Karpas-422 (cell line): ENCODE measurements at regions not wholly inside any gene's neighbourhood (a gene's known extent, or its start where the extent isn't known, plus 50 kb on each side); places are given as distances from the start of the nearest gene placed in this dataset.
"Not testable (repeated sequence)": the region's sequence is repeated elsewhere in the genome, so short reads cannot be mapped to it uniquely, and the experiment has no call there.

Source experiments
- DNase-seq: peaks from one replicate; pipeline ENCODE4 v3.0.0-alpha.2; 2015
- H2AFZ ChIP-seq: fragments of 200-600 bp; sonication (generic); 2 replicates; pipeline ENCODE4 v1.6.1; 2014; ENCODE audit warnings: antibody characterized with exemption, low read length, mixed read lengths
- H3K27ac ChIP-seq: fragments of 200-600 bp; sonication (generic); 2 replicates; pipeline ENCODE4 v1.5.1; 2014; ENCODE audit warnings: mild to moderate bottlenecking, low read length, moderate library complexity
- H3K27me3 ChIP-seq: fragments of 200-600 bp; sonication (generic); 2 replicates; pipeline ENCODE4 v1.6.1; 2014; ENCODE audit warnings: low read length, mixed read lengths
- H3K36me3 ChIP-seq: fragments of 200-600 bp; sonication (generic); 2 replicates; pipeline ENCODE4 v1.6.1; 2014; ENCODE audit warnings: low read length, mixed read lengths; ENCODE audit not compliant: insufficient read depth
- H3K4me1 ChIP-seq: fragments of 200-600 bp; sonication (generic); 2 replicates; pipeline ENCODE4 v1.6.1; 2014; ENCODE audit warnings: mild to moderate bottlenecking, low read length, mixed read lengths
- H3K4me2 ChIP-seq: fragments of 200-600 bp; sonication (generic); 2 replicates; pipeline ENCODE4 v1.6.1; 2014; ENCODE audit warnings: low read length, low read depth, mild to moderate bottlenecking; ENCODE audit not compliant: poor library complexity, severe bottlenecking
- H3K4me3 ChIP-seq: fragments of 200-600 bp; sonication (generic); 2 replicates; pipeline ENCODE4 v1.5.1; 2014; ENCODE audit warnings: mild to moderate bottlenecking, antibody characterized with exemption, low read length, mixed read lengths
- H3K79me2 ChIP-seq: fragments of 200-600 bp; sonication (generic); 2 replicates; pipeline ENCODE4 v1.6.1; 2014; ENCODE audit warnings: mild to moderate bottlenecking, low read length, mixed read lengths
- H3K9ac ChIP-seq: fragments of 200-600 bp; sonication (generic); 2 replicates; pipeline ENCODE4 v1.6.0; 2014; ENCODE audit warnings: low read length
- H3K9me2 ChIP-seq: fragments of 200-600 bp; sonication (generic), shearing (Covaris generic); replicated peaks from 2 replicates; pipeline ENCODE4 v1.6.0; 2014; ENCODE audit warnings: mild to moderate bottlenecking, low read length, moderate library complexity; ENCODE audit not compliant: insufficient read depth
- H3K9me3 ChIP-seq: fragments of 300-700, 200-600 bp; sonication (generic); 2 replicates; pipeline ENCODE4 v1.6.1; 2014; ENCODE audit warnings: low read length, mixed read lengths
- H4K20me1 ChIP-seq: fragments of 200-600 bp; sonication (generic); 2 replicates; pipeline ENCODE4 v1.6.1; 2014; ENCODE audit warnings: mild to moderate bottlenecking, antibody characterized with exemption, low read length, low read depth; ENCODE audit not compliant: insufficient read depth

GRCh38 chr3:153400641-153401040, 238.6 kb downstream of the RAP2B start:
- no peaks in the 10 kb centered on the region for H3K27me3 ChIP-seq
- H2AFZ ChIP-seq: no peak overlapping the region
- no peak for DNase-seq
- H4K20me1 ChIP-seq: no peaks in the 10 kb centered on the region
- H3K4me1 ChIP-seq: no peaks in the 10 kb centered on the region
- H3K36me3 ChIP-seq: no peaks in the 10 kb centered on the region
- no peak overlapping the region for H3K4me2 ChIP-seq
- no peak overlapping the region for H3K27ac ChIP-seq
- H3K9me2 ChIP-seq: no peaks in the 10 kb centered on the region
- no peak overlapping the region for H3K4me3 ChIP-seq
- H3K9me3 ChIP-seq: peaks cover 22% of the 10 kb centered on the region
- no peaks in the 10 kb centered on the region for H3K79me2 ChIP-seq
- H3K9ac ChIP-seq: no peak overlapping the region

GRCh38 chr3:153404157-153404556, 242.1 kb downstream of the RAP2B start:
- H3K36me3 ChIP-seq: no peaks in the 10 kb centered on the region
- no peak overlapping the region for H3K4me2 ChIP-seq
- H3K4me3 ChIP-seq: no peak overlapping the region
- no peak for DNase-seq
- no peak overlapping the region for H3K9ac ChIP-seq
- H4K20me1 ChIP-seq: no peaks in the 10 kb centered on the region
- no peaks in the 10 kb centered on the region for H3K79me2 ChIP-seq
- no peaks in the 10 kb centered on the region for H3K27me3 ChIP-seq
- peaks cover 32% of the 10 kb centered on the region for H3K9me3 ChIP-seq
- no peak overlapping the region for H3K27ac ChIP-seq
- H3K9me2 ChIP-seq: no peaks in the 10 kb centered on the region
- H2AFZ ChIP-seq: no peak overlapping the region
- H3K4me1 ChIP-seq: no peaks in the 10 kb centered on the region

- H3K27me3 ChIP-seq, H3K9ac ChIP-seq, H3K4me1 ChIP-seq, DNase-seq, H3K4me3 ChIP-seq, H3K36me3 ChIP-seq, H3K79me2 ChIP-seq, H2AFZ ChIP-seq, H4K20me1 ChIP-seq, H3K4me2 ChIP-seq, H3K9me2 ChIP-seq, H3K27ac ChIP-seq: not testable (repeated sequence)
- H3K9me3 ChIP-seq: peaks cover 30% of the 10 kb centered on the region
Observed at GRCh38 chr3:153405320-153405719, 243.3 kb downstream of the RAP2B start.

GRCh38 chr3:153410517-153410916, 248.5 kb downstream of the RAP2B start:
- Histone ChIP-seq H4K20me1 (no peaks in the 10 kb centered on the region), H3K9ac (no peak overlapping the region), H3K4me3 (no peak overlapping the region), H3K4me1 (no peaks in the 10 kb centered on the region), H3K9me3 (peaks cover 25% of the 10 kb centered on the region; the same call in 1 of the 2 replicates), H3K4me2 (no peak overlapping the region), H3K36me3 (no peaks in the 10 kb centered on the region), H3K9me2 (no peaks in the 10 kb centered on the region), H3K27ac (no peak overlapping the region), H3K79me2 (no peaks in the 10 kb centered on the region), H3K27me3 (no peaks in the 10 kb centered on the region), H2AFZ (no peak overlapping the region)
- DNase-seq: no peak

- H3K79me2 ChIP-seq: no peaks in the 10 kb centered on the region
- H3K27me3 ChIP-seq: no peaks in the 10 kb centered on the region
- H3K4me2 ChIP-seq: no peak overlapping the region
- no peaks in the 10 kb centered on the region for H3K36me3 ChIP-seq
- no peak overlapping the region for H3K9ac ChIP-seq
- no peak overlapping the region for H3K27ac ChIP-seq
- H2AFZ ChIP-seq: no peak overlapping the region
- H4K20me1 ChIP-seq: no peaks in the 10 kb centered on the region
- H3K4me1 ChIP-seq: no peaks in the 10 kb centered on the region
- DNase-seq: no peak
- peaks cover 26% of the 10 kb centered on the region for H3K9me3 ChIP-seq
- no peaks in the 10 kb centered on the region for H3K9me2 ChIP-seq
- no peak overlapping the region for H3K4me3 ChIP-seq
Observed at GRCh38 chr3:153414982-153415381, 253.0 kb downstream of the RAP2B start.

GRCh38 chr3:153422314-153422713, 260.3 kb downstream of the RAP2B start:
- no peaks in the 10 kb centered on the region for H3K9me2 ChIP-seq
- peaks cover 21% of the 10 kb centered on the region for H3K9me3 ChIP-seq
- H3K27me3 ChIP-seq: no peaks in the 10 kb centered on the region
- H3K79me2 ChIP-seq: no peaks in the 10 kb centered on the region
- no peaks in the 10 kb centered on the region for H3K4me1 ChIP-seq
- H3K27ac ChIP-seq: no peak overlapping the region
- no peak overlapping the region for H2AFZ ChIP-seq
- no peak overlapping the region for H3K4me2 ChIP-seq
- no peaks in the 10 kb centered on the region for H4K20me1 ChIP-seq
- DNase-seq: no peak
- no peaks in the 10 kb centered on the region for H3K36me3 ChIP-seq
- no peak overlapping the region for H3K4me3 ChIP-seq
- no peak overlapping the region for H3K9ac ChIP-seq

- peaks cover 18% of the 10 kb centered on the region for H3K9me3 ChIP-seq
- not testable (repeated sequence) for H3K79me2 ChIP-seq, H3K27ac ChIP-seq, H4K20me1 ChIP-seq, H2AFZ ChIP-seq, H3K4me1 ChIP-seq, H3K36me3 ChIP-seq, H3K4me3 ChIP-seq, H3K27me3 ChIP-seq, H3K4me2 ChIP-seq, DNase-seq, H3K9ac ChIP-seq, H3K9me2 ChIP-seq
Observed at GRCh38 chr3:153423820-153424219, 261.8 kb downstream of the RAP2B start.

GRCh38 chr3:153426344-153426743, 264.3 kb downstream of the RAP2B start:
- DNase-seq: no peak
- Histone ChIP-seq H2AFZ (no peak overlapping the region), H3K4me2 (no peak overlapping the region), H3K27me3 (no peaks in the 10 kb centered on the region), H3K4me1 (no peaks in the 10 kb centered on the region), H3K9me2 (no peaks in the 10 kb centered on the region), H3K27ac (no peak overlapping the region), H3K79me2 (no peaks in the 10 kb centered on the region), H3K9me3 (peaks cover 15% of the 10 kb centered on the region; the same call in 1 of the 2 replicates), H3K4me3 (no peak overlapping the region), H3K36me3 (no peaks in the 10 kb centered on the region), H3K9ac (no peak overlapping the region), H4K20me1 (no peaks in the 10 kb centered on the region)

- no peak overlapping the region for H3K4me2 ChIP-seq
- H2AFZ ChIP-seq: no peak overlapping the region
- no peaks in the 10 kb centered on the region for H3K79me2 ChIP-seq
- no peak overlapping the region for H3K9ac ChIP-seq
- no peak for DNase-seq
- H4K20me1 ChIP-seq: no peaks in the 10 kb centered on the region
- no peak overlapping the region for H3K4me3 ChIP-seq
- H3K9me2 ChIP-seq: no peaks in the 10 kb centered on the region
- no peak overlapping the region for H3K27ac ChIP-seq
- no peaks in the 10 kb centered on the region for H3K4me1 ChIP-seq
- H3K9me3 ChIP-seq: peaks cover 15% of the 10 kb centered on the region; the same call in 1 of the 2 replicates
- H3K27me3 ChIP-seq: no peaks in the 10 kb centered on the region
- no peaks in the 10 kb centered on the region for H3K36me3 ChIP-seq
Observed at GRCh38 chr3:153426803-153427202, 264.8 kb downstream of the RAP2B start.
